CD4-positive, alpha-beta T cell (primary cell): ENCODE measurements at regions not wholly inside any gene's neighbourhood (a gene's known extent, or its start where the extent isn't known, plus 50 kb on each side); places are given as distances from the start of the nearest gene placed in this dataset.

ENCODE experiments used
- ATAC-seq: fragments of 200-7000 bp; cut with Tn5 transposase; one replicate; pipeline ENCODE4 v1.10.0; 2022; ENCODE audit warnings: mild to moderate bottlenecking; ENCODE audit not compliant: poor library complexity
- CTCF ChIA-PET: fragments of 350-600 bp; sonication (Branson Sonifier 250); formaldehyde crosslinking; loops from one replicate; lab custom pipeline; 2021; ENCODE audit warnings: antibody characterized with exemption, inconsistent platforms; lab: Charles Lee
- POLR2A ChIA-PET: fragments of 350-600 bp; sonication (Branson Sonifier 250); formaldehyde crosslinking; loops from one replicate; lab custom pipeline; 2021; ENCODE audit warnings: antibody characterized with exemption, inconsistent platforms; lab: Charles Lee
- DNase-seq, 14 experiments: peaks; one replicate each; pipeline ENCODE4 v3.0.0-alpha.2; 2013 to 2020; ENCODE audit warnings: mixed read lengths in 2 of 14
- H3K27ac ChIP-seq, 2 donors: one replicate each; pipeline versions ENCODE4 v1.5.1 to v1.7.0; 2013; ENCODE audit warnings: low read length in 2 of 2, low read depth in 1 of 2, mild to moderate bottlenecking in 1 of 2
- H3K27me3 ChIP-seq, 2 experiments: 1 replicate in 1 of 2; 2 replicates in 1 of 2; pipeline versions ENCODE4 v1.6.1 to v1.7.0; 2013; ENCODE audit warnings: low read length in 2 of 2, control low read depth in 1 of 2, mild to moderate bottlenecking in 1 of 2, moderate library complexity in 1 of 2; ENCODE audit not compliant: insufficient read depth in 2 of 2, control insufficient read depth in 1 of 2
- H3K36me3 ChIP-seq: one replicate; pipeline ENCODE4 v1.6.1; 2013; ENCODE audit warnings: low read length, control low read depth; ENCODE audit not compliant: insufficient read depth
- H3K4me1 ChIP-seq: one replicate; pipeline ENCODE4 v1.6.1; 2013; ENCODE audit warnings: low read length, control low read depth; ENCODE audit not compliant: insufficient read depth
- H3K4me3 ChIP-seq: one replicate; pipeline ENCODE4 v1.5.1; 2013; ENCODE audit warnings: mild to moderate bottlenecking, low read length, moderate library complexity
- H3K9me3 ChIP-seq, 2 experiments: 1 replicate in 1 of 2; 2 replicates in 1 of 2; pipeline versions ENCODE4 v1.6.1 to v1.7.0; 2013; ENCODE audit warnings: low read length in 2 of 2, mild to moderate bottlenecking in 2 of 2, control low read depth in 1 of 2, moderate library complexity in 1 of 2; ENCODE audit not compliant: control insufficient read depth in 1 of 2, insufficient read depth in 1 of 2
- H3K27ac Mint-ChIP-seq: one replicate; pipeline ENCODE4 v1.8.0; 2020; ENCODE audit warnings: mixed read lengths
- H3K27me3 Mint-ChIP-seq: one replicate; pipeline ENCODE4 v1.8.0; 2021; ENCODE audit warnings: mixed read lengths
- H3K36me3 Mint-ChIP-seq: one replicate; pipeline ENCODE4 v1.8.0; 2021; ENCODE audit warnings: low read depth, mixed read lengths
- H3K4me1 Mint-ChIP-seq: one replicate; pipeline ENCODE4 v1.8.0; 2021; ENCODE audit warnings: low read depth, mixed read lengths
- H3K4me3 Mint-ChIP-seq: one replicate; pipeline ENCODE4 v1.8.0; 2020; ENCODE audit warnings: mild to moderate bottlenecking, mixed read lengths
- H3K9me3 Mint-ChIP-seq: one replicate; pipeline ENCODE4 v1.8.0; 2020; ENCODE audit warnings: mixed read lengths
- intact Hi-C, 2 experiments: fragments of 100-400 bp; cut with DNase I in 1 of 2; cut with micrococcal nuclease in 1 of 2; formaldehyde crosslinking; loops; one replicate each; pipeline versions ENCODE4 v1.15.1 to v1.9.0; 2023 to 2025; cut with DNase I, micrococcal nuclease
- TF ChIP-seq, protein P1 (sequence below): fragments of 200-600 bp; IDR thresholded peaks from one replicate; pipeline ENCODE4 v1.8.0; 2022; ENCODE audit warnings: antibody characterized with exemption, mild to moderate bottlenecking

DNA sequence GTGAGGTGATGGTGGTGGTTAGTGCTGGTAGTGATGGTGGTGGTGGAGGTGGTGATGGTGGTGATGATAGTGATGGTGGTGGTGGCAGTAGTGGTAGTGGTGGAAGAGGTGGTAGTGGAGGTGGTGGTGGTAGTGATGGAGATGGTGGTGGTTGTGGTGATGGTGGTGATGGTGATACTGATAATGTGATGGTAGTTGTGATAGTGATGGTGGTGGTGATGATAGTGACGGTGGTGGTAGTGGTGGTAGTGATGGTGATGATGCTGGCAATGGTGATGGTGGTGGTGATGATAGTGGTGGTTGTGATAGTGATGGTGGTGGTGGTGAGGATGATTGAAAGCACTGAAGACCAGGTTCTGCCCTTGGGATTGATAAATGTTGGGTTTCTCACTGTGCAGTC lies 85.2 kb upstream of the SLC1A3 start:
- H3K27me3 Mint-ChIP-seq, result no peaks in the 10 kb centered on the region
- TF ChIP-seq, protein P1, sequence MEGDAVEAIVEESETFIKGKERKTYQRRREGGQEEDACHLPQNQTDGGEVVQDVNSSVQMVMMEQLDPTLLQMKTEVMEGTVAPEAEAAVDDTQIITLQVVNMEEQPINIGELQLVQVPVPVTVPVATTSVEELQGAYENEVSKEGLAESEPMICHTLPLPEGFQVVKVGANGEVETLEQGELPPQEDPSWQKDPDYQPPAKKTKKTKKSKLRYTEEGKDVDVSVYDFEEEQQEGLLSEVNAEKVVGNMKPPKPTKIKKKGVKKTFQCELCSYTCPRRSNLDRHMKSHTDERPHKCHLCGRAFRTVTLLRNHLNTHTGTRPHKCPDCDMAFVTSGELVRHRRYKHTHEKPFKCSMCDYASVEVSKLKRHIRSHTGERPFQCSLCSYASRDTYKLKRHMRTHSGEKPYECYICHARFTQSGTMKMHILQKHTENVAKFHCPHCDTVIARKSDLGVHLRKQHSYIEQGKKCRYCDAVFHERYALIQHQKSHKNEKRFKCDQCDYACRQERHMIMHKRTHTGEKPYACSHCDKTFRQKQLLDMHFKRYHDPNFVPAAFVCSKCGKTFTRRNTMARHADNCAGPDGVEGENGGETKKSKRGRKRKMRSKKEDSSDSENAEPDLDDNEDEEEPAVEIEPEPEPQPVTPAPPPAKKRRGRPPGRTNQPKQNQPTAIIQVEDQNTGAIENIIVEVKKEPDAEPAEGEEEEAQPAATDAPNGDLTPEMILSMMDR, result no peak
- DNase-seq (no peak), ATAC-seq (no peak)
- Histone ChIP-seq H3K4me1 (no peaks in the 10 kb centered on the region), H3K9me3 (no peaks in the 10 kb centered on the region), H3K27me3 (no peaks in the 10 kb centered on the region), H3K36me3 (no peaks in the 10 kb centered on the region), H3K27ac (no peak overlapping the region), H3K4me3 (no peak overlapping the region)
- no peak overlapping the region for H3K27ac Mint-ChIP-seq
- ChIA-PET CTCF (no interaction called here), POLR2A (no interaction called here)
- peaks cover 6% of the 10 kb centered on the region for H3K9me3 Mint-ChIP-seq
- no peak overlapping the region for H3K4me3 Mint-ChIP-seq
- no peaks in the 10 kb centered on the region for H3K4me1 Mint-ChIP-seq
- intact Hi-C loops, result no loop called here
- H3K36me3 Mint-ChIP-seq, result no peaks in the 10 kb centered on the region

DNA sequence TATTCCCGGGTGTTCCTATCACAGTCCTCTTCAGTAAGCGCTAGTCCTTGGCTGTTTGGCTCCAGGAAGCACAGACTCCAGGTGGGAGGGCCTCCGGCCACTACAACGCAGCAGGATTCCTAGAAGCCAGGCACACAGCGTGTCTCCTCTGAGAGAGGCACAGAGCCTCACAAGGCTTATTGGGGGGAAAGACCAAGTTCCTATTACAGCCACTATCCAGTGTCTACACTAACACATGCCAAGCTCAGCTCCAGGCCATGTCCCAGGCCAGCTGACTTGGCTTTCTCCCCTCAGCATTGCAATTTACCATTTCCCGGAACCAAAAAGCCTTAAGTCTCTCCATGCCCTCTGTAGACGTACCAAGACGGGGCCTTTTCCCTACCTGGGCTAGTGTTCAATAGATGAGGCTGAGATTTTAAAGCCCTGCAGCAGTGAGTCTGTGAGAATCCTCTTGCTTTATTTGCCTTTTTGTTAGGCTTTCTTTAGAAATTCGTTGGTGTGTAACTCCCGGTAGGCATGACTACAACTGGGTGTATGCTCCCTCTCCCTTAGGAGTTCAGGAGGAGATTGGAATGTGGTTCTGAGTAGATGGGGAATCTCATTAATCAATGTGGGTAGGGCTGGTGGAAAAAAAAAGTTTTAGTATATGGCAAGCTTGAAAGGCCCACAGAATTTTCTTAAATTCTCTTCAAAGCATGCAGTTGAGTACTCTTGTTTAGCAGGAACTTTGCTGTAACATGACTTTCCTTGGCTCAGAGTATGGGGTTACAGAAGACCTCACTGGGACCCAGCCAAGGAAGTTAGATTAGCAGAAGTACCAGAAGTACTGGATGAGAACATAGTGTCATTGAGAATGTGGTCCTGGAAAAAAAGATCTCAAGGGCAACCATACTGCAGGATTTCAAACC lies 84.3 kb upstream of the SLC1A3 start:
- H3K9me3 ChIP-seq, result peaks cover 0 to 4% of the 10 kb centered on the region in 2 experiments
- CTCF ChIA-PET, result no interaction called here
- H3K9me3 Mint-ChIP-seq, result peaks cover 6% of the 10 kb centered on the region
- no peak overlapping the region for H3K4me3 ChIP-seq
- no peak overlapping the region for H3K27ac Mint-ChIP-seq
- H3K4me3 Mint-ChIP-seq, result no peak overlapping the region
- ATAC-seq (no peak), DNase-seq (no peak)
- H3K4me1 ChIP-seq, result no peaks in the 10 kb centered on the region
- TF ChIP-seq, protein P1, result no peak
- H3K36me3 Mint-ChIP-seq, result no peaks in the 10 kb centered on the region
- no peaks in the 10 kb centered on the region for H3K4me1 Mint-ChIP-seq
- no peak overlapping the region for H3K27ac ChIP-seq
- POLR2A ChIA-PET, result no interaction called here
- intact Hi-C loops, result no loop called here
- no peaks in the 10 kb centered on the region for H3K27me3 Mint-ChIP-seq
- H3K36me3 ChIP-seq, result no peaks in the 10 kb centered on the region
- H3K27me3 ChIP-seq, result no peaks in the 10 kb centered on the region

DNA sequence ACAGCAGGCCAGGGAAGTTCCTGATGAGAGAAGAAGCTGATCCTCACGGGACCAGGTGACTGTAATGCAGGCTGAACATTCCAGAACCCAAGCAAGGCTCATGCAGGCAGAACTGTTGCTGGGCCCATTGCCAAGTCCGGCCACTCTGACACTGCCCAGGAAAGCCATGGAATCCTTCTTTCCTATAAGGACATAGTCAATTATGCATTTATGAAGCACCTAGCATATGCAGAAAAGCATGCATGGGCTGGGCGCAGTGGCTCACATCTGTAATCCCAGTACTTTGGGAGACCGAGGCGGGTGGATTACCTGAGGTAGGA lies 83.7 kb upstream of the SLC1A3 start:
- Histone ChIP-seq H3K36me3 (no peaks in the 10 kb centered on the region), H3K4me3 (no peak overlapping the region), H3K9me3 (peaks cover 0 to 4% of the 10 kb centered on the region in 2 experiments), H3K27ac (no peak overlapping the region), H3K27me3 (no peaks in the 10 kb centered on the region), H3K4me1 (no peaks in the 10 kb centered on the region)
- Mint-ChIP-seq H3K36me3 (no peaks in the 10 kb centered on the region), H3K27ac (no peak overlapping the region), H3K4me1 (no peaks in the 10 kb centered on the region), H3K4me3 (no peak overlapping the region), H3K27me3 (no peaks in the 10 kb centered on the region), H3K9me3 (peaks cover 6% of the 10 kb centered on the region)
- TF ChIP-seq, protein P1, result no peak
- POLR2A ChIA-PET, result no interaction called here
- CTCF ChIA-PET, result no interaction called here
- no peak for ATAC-seq
- intact Hi-C loops, result no loop called here
- DNase-seq, result no peak
